HepG2 (cell line): ENCODE measurements at regions not wholly inside any gene's neighbourhood (a gene's known extent, or its start where the extent isn't known, plus 50 kb on each side); places are given as distances from the start of the nearest gene placed in this dataset.
A peak's percentile ranks its signal among the peaks of the same experiment; 100 is the strongest.

ENCODE experiments used
- ESRRA ChIP-seq: sonication (generic); formaldehyde crosslinking; IDR thresholded peaks from 2 replicates; pipeline ENCODE4 v1.5.1; 2020; ENCODE audit warnings: mild to moderate bottlenecking, low read depth, missing genetic modification reagents
- MATR3 ChIP-seq: sonication (generic); formaldehyde crosslinking; IDR thresholded peaks from 2 replicates; pipeline ENCODE4 v1.4.0; 2020; ENCODE audit warnings: missing genetic modification reagents
- NFYC ChIP-seq: IDR thresholded peaks from 2 replicates; pipeline ENCODE4 v1.6.1; 2016; ENCODE audit warnings: missing genetic modification reagents, missing compliant biosample characterization
- NKX3-1 ChIP-seq: sonication (generic); formaldehyde crosslinking; IDR thresholded peaks from 2 replicates; pipeline ENCODE4 v1.5.0; 2020; ENCODE audit warnings: missing genetic modification reagents
- PITX1 ChIP-seq: sonication (generic); formaldehyde crosslinking; IDR thresholded peaks from 2 replicates; pipeline ENCODE4 v1.5.1; 2020; ENCODE audit warnings: mild to moderate bottlenecking, missing genetic modification reagents
- RFXAP ChIP-seq: sonication (generic); formaldehyde crosslinking; IDR thresholded peaks from 2 replicates; pipeline ENCODE4 v1.4.0; 2020; ENCODE audit warnings: missing genetic modification reagents, borderline replicate concordance
- ZNF121 ChIP-seq: sonication (generic); formaldehyde crosslinking; IDR thresholded peaks from 2 replicates; pipeline ENCODE4 v1.5.0; 2020; ENCODE audit warnings: mild to moderate bottlenecking, missing genetic modification reagents
- ZNF432 ChIP-seq: sonication (generic); formaldehyde crosslinking; IDR thresholded peaks from 2 replicates; pipeline ENCODE4 v1.5.0; 2020; ENCODE audit warnings: missing genetic modification reagents, mild to moderate bottlenecking, borderline replicate concordance
- ZNF615 ChIP-seq: sonication (generic); formaldehyde crosslinking; IDR thresholded peaks from 2 replicates; pipeline ENCODE4 v1.5.0; 2020; ENCODE audit warnings: mild to moderate bottlenecking, missing genetic modification reagents, borderline replicate concordance
- ZNF678 ChIP-seq: sonication (generic); formaldehyde crosslinking; IDR thresholded peaks from 2 replicates; pipeline ENCODE4 v1.4.0; 2020; ENCODE audit warnings: mild to moderate bottlenecking, missing genetic modification reagents
- TF ChIP-seq, protein P1 (sequence below): sonication (generic); formaldehyde crosslinking; conservative IDR thresholded peaks from 2 replicates; pipeline ENCODE4 v1.4.0; 2020; ENCODE audit warnings: missing genetic modification reagents
- TF ChIP-seq, protein P2 (sequence below): sonication (generic); formaldehyde crosslinking; IDR thresholded peaks from 2 replicates; pipeline ENCODE4 v1.4.0; 2020; ENCODE audit warnings: missing genetic modification reagents
- TF ChIP-seq, protein P3 (sequence below): sonication (generic); formaldehyde crosslinking; IDR thresholded peaks from 2 replicates; pipeline ENCODE4 v1.4.0; 2020; ENCODE audit warnings: missing genetic modification reagents, borderline replicate concordance
- TF ChIP-seq, protein P4 (sequence below): sonication (generic); formaldehyde crosslinking; IDR thresholded peaks from 2 replicates; pipeline ENCODE4 v1.4.0; 2020; ENCODE audit warnings: mild to moderate bottlenecking, missing genetic modification reagents

DNA sequence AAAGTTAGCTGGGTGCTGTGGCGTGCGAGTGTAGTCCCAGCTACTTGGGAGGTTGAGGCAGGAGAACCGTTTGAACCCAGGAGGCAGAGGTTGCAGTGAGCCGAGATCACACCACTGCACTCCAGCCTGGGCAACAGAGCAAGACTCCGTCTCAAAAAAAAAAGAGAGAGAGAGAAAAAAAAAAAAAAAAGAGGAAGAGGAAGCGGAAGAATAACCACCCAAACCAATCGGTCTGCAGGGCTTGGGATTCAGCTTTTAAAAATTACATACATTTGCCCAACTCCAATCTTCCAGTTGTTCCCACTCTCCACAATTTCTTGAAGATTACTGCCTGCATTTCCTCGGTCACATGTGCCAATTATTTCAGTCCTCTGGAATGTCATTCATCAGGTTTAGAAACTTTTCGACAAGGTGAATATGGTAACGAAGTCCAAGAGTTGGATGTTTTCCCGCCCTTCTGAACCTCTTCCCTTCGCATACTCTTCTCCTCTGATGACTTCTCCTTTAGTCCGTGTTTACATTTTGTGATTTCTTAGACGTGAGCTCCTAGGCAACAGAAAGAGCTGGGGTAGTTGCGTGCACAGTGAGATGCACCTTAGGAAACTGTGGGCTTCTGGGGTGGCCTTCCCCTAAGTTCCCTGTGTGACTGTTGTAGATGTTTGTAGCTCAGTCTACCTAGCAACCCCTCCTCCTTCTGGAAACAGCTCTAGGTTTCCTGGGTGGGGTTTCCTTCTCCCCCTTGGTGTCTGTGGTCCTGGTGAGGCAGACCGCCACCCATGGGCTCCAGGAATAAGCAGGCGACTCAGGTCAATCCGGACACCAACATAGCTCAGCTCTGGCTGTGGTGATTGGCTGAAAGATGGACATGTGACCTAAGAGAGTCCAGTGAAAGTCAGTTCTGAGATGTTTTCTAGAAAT lies 63.0 kb upstream of the NCOA3 start (continued):
- TF ChIP-seq ZNF432 (CRISPR knock-in tag) (no peak), ZNF615 (CRISPR knock-in tag) (no peak), PITX1 (no peak), MATR3 (CRISPR knock-in tag) (no peak), ZNF678 (CRISPR knock-in tag) (no peak), ESRRA (CRISPR knock-in tag) (no peak), RFXAP (CRISPR knock-in tag) (no peak), NKX3-1 (CRISPR knock-in tag) (no peak), ZNF121 (CRISPR knock-in tag) (no peak), NFYC (peak; percentile 70)
- TF ChIP-seq, protein P1, sequence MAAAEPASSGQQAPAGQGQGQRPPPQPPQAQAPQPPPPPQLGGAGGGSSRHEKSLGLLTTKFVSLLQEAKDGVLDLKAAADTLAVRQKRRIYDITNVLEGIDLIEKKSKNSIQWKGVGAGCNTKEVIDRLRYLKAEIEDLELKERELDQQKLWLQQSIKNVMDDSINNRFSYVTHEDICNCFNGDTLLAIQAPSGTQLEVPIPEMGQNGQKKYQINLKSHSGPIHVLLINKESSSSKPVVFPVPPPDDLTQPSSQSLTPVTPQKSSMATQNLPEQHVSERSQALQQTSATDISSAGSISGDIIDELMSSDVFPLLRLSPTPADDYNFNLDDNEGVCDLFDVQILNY (CRISPR knock-in tag): no peak
- TF ChIP-seq, protein P2, sequence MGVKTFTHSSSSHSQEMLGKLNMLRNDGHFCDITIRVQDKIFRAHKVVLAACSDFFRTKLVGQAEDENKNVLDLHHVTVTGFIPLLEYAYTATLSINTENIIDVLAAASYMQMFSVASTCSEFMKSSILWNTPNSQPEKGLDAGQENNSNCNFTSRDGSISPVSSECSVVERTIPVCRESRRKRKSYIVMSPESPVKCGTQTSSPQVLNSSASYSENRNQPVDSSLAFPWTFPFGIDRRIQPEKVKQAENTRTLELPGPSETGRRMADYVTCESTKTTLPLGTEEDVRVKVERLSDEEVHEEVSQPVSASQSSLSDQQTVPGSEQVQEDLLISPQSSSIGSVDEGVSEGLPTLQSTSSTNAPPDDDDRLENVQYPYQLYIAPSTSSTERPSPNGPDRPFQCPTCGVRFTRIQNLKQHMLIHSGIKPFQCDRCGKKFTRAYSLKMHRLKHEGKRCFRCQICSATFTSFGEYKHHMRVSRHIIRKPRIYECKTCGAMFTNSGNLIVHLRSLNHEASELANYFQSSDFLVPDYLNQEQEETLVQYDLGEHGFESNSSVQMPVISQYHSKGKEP (CRISPR knock-in tag): no peak
- TF ChIP-seq, protein P3, sequence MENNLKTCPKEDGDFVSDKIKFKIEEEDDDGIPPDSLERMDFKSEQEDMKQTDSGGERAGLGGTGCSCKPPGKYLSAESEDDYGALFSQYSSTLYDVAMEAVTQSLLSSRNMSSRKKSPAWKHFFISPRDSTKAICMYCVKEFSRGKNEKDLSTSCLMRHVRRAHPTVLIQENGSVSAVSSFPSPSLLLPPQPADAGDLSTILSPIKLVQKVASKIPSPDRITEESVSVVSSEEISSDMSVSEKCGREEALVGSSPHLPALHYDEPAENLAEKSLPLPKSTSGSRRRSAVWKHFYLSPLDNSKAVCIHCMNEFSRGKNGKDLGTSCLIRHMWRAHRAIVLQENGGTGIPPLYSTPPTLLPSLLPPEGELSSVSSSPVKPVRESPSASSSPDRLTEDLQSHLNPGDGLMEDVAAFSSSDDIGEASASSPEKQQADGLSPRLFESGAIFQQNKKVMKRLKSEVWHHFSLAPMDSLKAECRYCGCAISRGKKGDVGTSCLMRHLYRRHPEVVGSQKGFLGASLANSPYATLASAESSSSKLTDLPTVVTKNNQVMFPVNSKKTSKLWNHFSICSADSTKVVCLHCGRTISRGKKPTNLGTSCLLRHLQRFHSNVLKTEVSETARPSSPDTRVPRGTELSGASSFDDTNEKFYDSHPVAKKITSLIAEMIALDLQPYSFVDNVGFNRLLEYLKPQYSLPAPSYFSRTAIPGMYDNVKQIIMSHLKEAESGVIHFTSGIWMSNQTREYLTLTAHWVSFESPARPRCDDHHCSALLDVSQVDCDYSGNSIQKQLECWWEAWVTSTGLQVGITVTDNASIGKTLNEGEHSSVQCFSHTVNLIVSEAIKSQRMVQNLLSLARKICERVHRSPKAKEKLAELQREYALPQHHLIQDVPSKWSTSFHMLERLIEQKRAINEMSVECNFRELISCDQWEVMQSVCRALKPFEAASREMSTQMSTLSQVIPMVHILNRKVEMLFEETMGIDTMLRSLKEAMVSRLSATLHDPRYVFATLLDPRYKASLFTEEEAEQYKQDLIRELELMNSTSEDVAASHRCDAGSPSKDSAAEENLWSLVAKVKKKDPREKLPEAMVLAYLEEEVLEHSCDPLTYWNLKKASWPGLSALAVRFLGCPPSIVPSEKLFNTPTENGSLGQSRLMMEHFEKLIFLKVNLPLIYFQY (CRISPR knock-in tag): no peak
- TF ChIP-seq, protein P4, sequence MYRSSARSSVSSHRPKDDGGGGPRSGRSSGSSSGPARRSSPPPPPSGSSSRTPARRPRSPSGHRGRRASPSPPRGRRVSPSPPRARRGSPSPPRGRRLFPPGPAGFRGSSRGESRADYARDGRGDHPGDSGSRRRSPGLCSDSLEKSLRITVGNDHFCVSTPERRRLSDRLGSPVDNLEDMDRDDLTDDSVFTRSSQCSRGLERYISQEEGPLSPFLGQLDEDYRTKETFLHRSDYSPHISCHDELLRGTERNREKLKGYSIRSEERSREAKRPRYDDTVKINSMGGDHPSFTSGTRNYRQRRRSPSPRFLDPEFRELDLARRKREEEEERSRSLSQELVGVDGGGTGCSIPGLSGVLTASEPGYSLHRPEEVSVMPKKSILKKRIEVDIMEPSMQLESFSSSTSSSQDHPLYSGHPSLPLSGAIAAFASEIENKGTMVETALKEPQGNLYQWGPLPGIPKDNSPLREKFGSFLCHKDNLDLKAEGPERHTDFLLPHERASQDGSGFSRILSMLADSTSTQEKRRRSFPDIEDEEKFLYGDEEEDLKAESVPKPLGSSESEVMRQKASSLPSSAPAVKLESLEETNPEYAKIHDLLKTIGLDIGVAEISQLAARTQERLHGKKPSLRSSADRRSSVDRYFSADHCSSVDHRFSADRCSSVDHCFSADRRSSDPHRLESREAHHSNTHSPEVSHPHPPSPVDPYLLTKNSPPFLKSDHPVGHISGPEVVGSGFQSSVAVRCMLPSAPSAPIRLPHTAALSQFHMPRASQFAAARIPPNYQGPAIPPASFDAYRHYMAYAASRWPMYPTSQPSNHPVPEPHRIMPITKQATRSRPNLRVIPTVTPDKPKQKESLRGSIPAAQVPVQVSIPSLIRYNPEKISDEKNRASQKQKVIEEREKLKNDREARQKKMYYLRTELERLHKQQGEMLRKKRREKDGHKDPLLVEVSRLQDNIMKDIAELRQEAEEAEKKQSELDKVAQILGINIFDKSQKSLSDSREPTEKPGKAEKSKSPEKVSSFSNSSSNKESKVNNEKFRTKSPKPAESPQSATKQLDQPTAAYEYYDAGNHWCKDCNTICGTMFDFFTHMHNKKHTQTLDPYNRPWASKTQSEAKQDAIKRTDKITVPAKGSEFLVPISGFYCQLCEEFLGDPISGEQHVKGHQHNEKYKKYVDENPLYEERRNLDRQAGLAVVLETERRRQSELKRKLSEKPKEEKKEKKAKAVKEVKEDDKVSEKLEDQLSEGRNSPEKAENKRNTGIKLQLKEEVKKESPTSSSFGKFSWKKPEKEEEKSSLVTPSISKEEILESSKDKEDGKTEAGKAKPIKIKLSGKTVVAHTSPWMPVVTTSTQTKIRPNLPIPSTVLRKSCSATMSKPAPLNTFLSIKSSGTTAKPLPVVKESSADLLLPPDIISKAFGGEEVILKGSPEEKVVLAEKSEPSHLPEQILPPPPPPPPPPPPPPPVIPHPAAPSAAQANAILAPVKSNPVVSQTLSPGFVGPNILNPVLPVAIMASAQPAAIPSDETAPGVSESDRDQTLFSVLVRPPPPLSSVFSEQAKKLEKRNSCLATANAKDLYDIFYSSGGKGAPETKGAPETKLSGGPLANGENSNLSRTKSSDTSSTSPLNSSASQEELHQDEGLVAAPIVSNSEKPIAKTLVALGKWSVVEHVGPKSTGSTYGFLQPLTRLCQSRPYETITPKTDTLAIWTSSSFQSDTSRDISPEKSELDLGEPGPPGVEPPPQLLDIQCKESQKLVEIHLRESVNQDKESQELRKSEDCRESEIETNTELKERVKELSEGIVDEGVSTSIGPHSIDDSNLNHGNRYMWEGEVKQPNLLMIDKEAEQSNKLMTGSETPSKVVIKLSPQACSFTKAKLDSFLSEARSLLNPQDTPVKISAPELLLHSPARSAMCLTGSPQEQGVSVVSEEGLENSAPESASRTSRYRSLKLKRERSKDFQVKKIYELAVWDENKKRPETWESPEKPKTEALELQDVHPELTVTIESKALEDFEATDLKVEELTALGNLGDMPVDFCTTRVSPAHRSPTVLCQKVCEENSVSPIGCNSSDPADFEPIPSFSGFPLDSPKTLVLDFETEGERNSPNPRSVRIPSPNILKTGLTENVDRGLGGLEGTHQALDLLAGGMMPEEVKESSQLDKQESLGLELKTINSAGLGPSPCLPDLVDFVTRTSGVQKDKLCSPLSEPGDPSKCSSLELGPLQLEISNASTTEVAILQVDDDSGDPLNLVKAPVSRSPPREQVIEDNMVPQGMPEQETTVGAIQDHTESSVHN (CRISPR knock-in tag): no peak
